Esophagus (tissue), 2 donors: ENCODE measurements at regions not wholly inside any gene's neighbourhood (a gene's known extent, or its start where the extent isn't known, plus 50 kb on each side); places are given as distances from the start of the nearest gene placed in this dataset.

Experiments used
- H3K27ac ChIP-seq, 2 donors: one replicate each; pipeline ENCODE4 v1.5.1; 2013; ENCODE audit warnings: low read depth in 2 of 2, mild to moderate bottlenecking in 2 of 2, inconsistent platforms in 1 of 2, low read length in 1 of 2, moderate library complexity in 1 of 2
- H3K27me3 ChIP-seq, 2 donors: one replicate each; pipeline ENCODE4 v1.6.1; 2013; ENCODE audit warnings: low read length in 2 of 2, control low read depth in 1 of 2, mild to moderate bottlenecking in 1 of 2; ENCODE audit not compliant: insufficient read depth in 2 of 2, control insufficient read depth in 1 of 2
- H3K36me3 ChIP-seq, 2 donors: one replicate each; pipeline ENCODE4 v1.6.1; 2013; ENCODE audit warnings: low read length in 1 of 2; ENCODE audit not compliant: control insufficient read depth in 2 of 2, insufficient read depth in 2 of 2
- H3K4me1 ChIP-seq, 2 donors: one replicate each; pipeline ENCODE4 v1.6.1; 2013; ENCODE audit warnings: low read length in 1 of 2; ENCODE audit not compliant: control insufficient read depth in 2 of 2, insufficient read depth in 2 of 2
- H3K4me3 ChIP-seq, 2 donors: one replicate each; pipeline ENCODE4 v1.5.1; 2013; ENCODE audit warnings: low read length in 2 of 2, mild to moderate bottlenecking in 2 of 2, low read depth in 1 of 2, moderate library complexity in 1 of 2
- H3K9me3 ChIP-seq, 2 donors: one replicate each; pipeline ENCODE4 v1.6.1; 2013; ENCODE audit warnings: mild to moderate bottlenecking in 2 of 2, low read depth in 1 of 2, low read length in 1 of 2, moderate library complexity in 1 of 2; ENCODE audit not compliant: control insufficient read depth in 2 of 2, insufficient read depth in 1 of 2
- WGBS, 2 donors: extraction: QIAGEN DNeasy Blood & Tissue Kit; methylation state at CpG; one replicate each; pipeline ENCODE4 v1.1.7; 2013; 5-methylcytosine and 5-hydroxymethylcytosine counted together
- donor health status: healthy with polysubstance abuse.
- donor health status: Bipolar disorder and iron deficiency.

DNA sequence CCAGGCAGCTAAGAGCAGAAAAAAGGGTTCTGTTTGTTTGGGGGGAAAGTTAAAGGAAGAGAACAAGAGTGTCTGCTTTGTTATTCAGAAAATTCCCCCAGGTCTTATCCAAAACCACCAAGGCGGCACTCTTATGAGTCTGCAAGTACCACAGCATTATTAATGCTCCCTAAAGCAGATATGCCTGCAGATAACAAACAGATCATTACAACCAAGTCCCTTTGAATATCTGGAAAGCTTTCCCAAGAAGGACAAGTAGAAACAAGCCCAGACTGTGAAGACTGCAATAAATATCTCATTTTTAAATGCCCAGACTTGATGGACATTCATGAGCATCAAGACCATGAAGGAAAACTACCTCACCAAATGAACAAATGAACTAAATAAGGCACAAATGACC is 278.6 kb upstream of the TMEFF2 start:
- H3K27me3 ChIP-seq, result no peaks in the 10 kb centered on the region
- H3K36me3 ChIP-seq, result no peaks in the 10 kb centered on the region
- H3K9me3 ChIP-seq, result no peaks in the 10 kb centered on the region
- H3K4me3 ChIP-seq, result no peak overlapping the region
- no peaks in the 10 kb centered on the region for H3K4me1 ChIP-seq
- 0 to 2% methylated on average over 1 of the region's 1 CpG for WGBS, 2 donors
- no peak overlapping the region for H3K27ac ChIP-seq

- H3K9me3 ChIP-seq, result no peaks in the 10 kb centered on the region
- H3K27ac ChIP-seq, result no peak overlapping the region
- no peaks in the 10 kb centered on the region for H3K27me3 ChIP-seq
- no peaks in the 10 kb centered on the region for H3K36me3 ChIP-seq
- H3K4me3 ChIP-seq, result no peak overlapping the region
- no peaks in the 10 kb centered on the region for H3K4me1 ChIP-seq
These were observed 277.2 kb upstream of the TMEFF2 start for GRCh38 chr2:192471982-192472381.

- 67 to 74% methylated on average over 1 of the region's 1 CpG for WGBS, 2 donors
These were observed 274.9 kb upstream of the TMEFF2 start for GRCh38 chr2:192469612-192470011.

GRCh38 chr2:192467953-192468660 is 273.4 kb upstream of the TMEFF2 start:
- H3K27me3 ChIP-seq, result no peaks in the 10 kb centered on the region
- WGBS, 2 donors, result 55 to 74% methylated on average over 4 of the region's 4 CpGs
- no peaks in the 10 kb centered on the region for H3K36me3 ChIP-seq
- no peak overlapping the region for H3K27ac ChIP-seq
- no peak overlapping the region for H3K4me3 ChIP-seq
- H3K4me1 ChIP-seq, result no peaks in the 10 kb centered on the region
- no peaks in the 10 kb centered on the region for H3K9me3 ChIP-seq

More at GRCh38 chr2:192469612-192470011, 274.9 kb upstream of the TMEFF2 start:
- no peaks in the 10 kb centered on the region for H3K4me1 ChIP-seq
- H3K9me3 ChIP-seq, result no peaks in the 10 kb centered on the region
- no peaks in the 10 kb centered on the region for H3K36me3 ChIP-seq
- no peak overlapping the region for H3K4me3 ChIP-seq
- no peaks in the 10 kb centered on the region for H3K27me3 ChIP-seq
- H3K27ac ChIP-seq, result no peak overlapping the region

GRCh38 chr2:192465141-192465540 is 270.4 kb upstream of the TMEFF2 start:
- Histone ChIP-seq H3K9me3 (no peaks in the 10 kb centered on the region), H3K27me3 (no peaks in the 10 kb centered on the region), H3K27ac (no peak overlapping the region), H3K4me1 (no peaks in the 10 kb centered on the region), H3K36me3 (no peaks in the 10 kb centered on the region), H3K4me3 (no peak overlapping the region)
- 50 to 51% methylated on average over 1 of the region's 1 CpG for WGBS, 2 donors

- Histone ChIP-seq H3K27me3 (no peaks in the 10 kb centered on the region), H3K4me1 (no peaks in the 10 kb centered on the region), H3K9me3 (no peaks in the 10 kb centered on the region), H3K27ac (no peak overlapping the region), H3K4me3 (no peak overlapping the region), H3K36me3 (no peaks in the 10 kb centered on the region)
- 85 to 98% methylated on average over 1 of the region's 1 CpG for WGBS, 2 donors
These were observed 264.7 kb upstream of the TMEFF2 start for GRCh38 chr2:192459422-192459821.

DNA sequence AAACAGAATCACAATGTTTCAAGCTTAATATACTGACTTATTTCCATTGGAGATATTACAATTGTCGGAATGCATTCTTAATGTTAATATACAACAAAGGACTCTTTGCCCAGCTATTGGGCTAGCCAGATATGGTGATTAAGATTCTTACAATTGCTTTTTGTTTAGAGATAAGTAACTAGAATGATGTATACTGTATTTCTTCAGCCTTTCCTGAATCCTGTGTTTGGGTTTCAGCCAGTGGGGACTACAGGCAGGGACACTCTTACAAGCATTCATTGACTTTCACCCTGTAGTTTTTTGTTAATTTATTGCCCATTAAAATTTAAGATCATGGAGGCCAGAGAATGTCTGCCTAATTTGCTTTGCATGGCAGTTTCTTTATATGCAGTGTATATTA is 254.1 kb upstream of the TMEFF2 start:
- Histone ChIP-seq H3K4me1 (no peaks in the 10 kb centered on the region), H3K9me3 (peaks cover 5% of the 10 kb centered on the region in 2 donors), H3K4me3 (no peak overlapping the region), H3K36me3 (no peaks in the 10 kb centered on the region), H3K27me3 (no peaks in the 10 kb centered on the region), H3K27ac (no peak overlapping the region)
- WGBS, 2 donors, result 72 to 86% methylated on average over 1 of the region's 1 CpG

- Histone ChIP-seq H3K4me1 (no peaks in the 10 kb centered on the region), H3K9me3 (no peaks in the 10 kb centered on the region), H3K36me3 (no peaks in the 10 kb centered on the region), H3K27me3 (no peaks in the 10 kb centered on the region), H3K27ac (no peak overlapping the region), H3K4me3 (no peak overlapping the region)
- 66 to 80% methylated on average over 7 of the region's 7 CpGs for WGBS, 2 donors
These were observed 249.6 kb upstream of the TMEFF2 start for GRCh38 chr2:192444286-192444838.

DNA sequence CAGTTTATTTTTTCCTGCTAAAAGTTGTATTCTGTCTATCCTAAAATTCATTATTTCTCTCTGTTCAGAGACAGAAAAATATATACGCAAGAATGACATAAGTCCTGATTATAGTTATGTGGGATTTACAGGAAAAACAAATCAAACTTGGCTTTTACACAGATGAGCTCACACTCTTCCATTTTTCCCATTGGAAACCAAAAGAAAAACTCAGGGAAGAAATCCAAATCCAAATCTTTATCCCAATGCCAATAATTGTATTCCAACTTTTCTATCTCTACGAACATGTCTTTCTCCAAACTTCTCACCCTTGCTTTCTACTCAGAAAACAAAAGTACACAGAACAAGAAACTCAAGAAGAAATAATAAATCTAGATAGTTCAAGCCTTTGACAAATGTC is 249.1 kb upstream of the TMEFF2 start:
- 77 to 79% methylated on average over 2 of the region's 2 CpGs for WGBS, 2 donors
- Histone ChIP-seq H3K4me1 (no peaks in the 10 kb centered on the region), H3K4me3 (no peak overlapping the region), H3K27ac (no peak overlapping the region), H3K9me3 (no peaks in the 10 kb centered on the region), H3K36me3 (no peaks in the 10 kb centered on the region), H3K27me3 (no peaks in the 10 kb centered on the region)

DNA sequence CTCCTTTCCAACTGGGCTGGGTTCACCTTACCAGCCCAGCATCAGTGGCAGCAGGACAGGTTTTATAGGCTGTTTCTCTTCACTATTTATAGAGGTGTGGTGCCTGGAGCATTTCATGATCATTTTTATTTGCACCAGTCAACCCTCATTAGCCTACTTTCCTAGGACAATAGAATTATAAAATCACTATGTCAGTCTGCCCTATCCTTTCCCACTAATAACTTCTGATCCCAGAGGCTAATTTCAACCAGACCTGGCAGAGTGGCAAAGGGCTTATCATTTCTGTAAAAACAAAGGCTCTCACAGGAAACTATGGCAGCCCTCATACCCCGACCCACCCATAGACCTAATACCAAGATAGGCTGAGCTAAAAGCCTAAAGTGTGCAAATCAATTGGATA is 243.5 kb upstream of the TMEFF2 start:
- WGBS, 2 donors, result 56 to 73% methylated on average over 1 of the region's 1 CpG
- Histone ChIP-seq H3K27me3 (no peaks in the 10 kb centered on the region), H3K9me3 (no peaks in the 10 kb centered on the region), H3K4me3 (no peak overlapping the region), H3K36me3 (no peaks in the 10 kb centered on the region), H3K4me1 (no peaks in the 10 kb centered on the region), H3K27ac (no peak overlapping the region)
